ENCODE measurements at regions not wholly inside any gene's neighbourhood (a gene's known extent, or its start where the extent isn't known, plus 50 kb on each side); places are given as distances from the start of the nearest gene placed in this dataset.

DNA sequence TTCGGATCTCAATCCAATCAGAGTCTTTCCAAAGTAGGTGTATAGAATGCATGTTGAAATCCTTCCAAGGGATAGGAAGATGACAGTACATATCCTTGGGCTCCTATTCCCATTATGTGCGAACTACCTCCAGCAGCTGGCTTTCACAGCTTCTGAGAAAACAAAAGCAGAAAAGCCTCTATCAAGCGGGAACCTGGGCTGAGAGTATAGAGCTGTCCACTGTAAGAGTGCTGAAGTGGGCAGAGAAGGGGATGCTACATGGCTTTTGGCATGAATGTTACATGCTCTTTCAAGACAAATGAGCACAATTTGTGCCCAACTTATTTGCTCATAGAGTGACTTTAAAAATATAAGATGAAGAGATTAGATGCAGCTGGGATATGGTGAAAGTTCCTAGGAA, 993.5 kb downstream of the CDH8 start:
- no peaks in the 10 kb centered on the region for H4K20me1 ChIP-seq (ENCODE audit: control insufficient read depth, insufficient read depth)
- in situ Hi-C loops (cut with MboI) (no loop called here), intact Hi-C loops (cut with micrococcal nuclease; ENCODE audit: unreplicated experiment) (no loop called here)
- no peak overlapping the region for H3K9ac ChIP-seq (ENCODE audit: control insufficient read depth, insufficient read depth, low read length)
- H3K9me3 ChIP-seq (replicated peaks; ENCODE audit: control insufficient read depth, insufficient read depth, low read length): no peaks in the 10 kb centered on the region
- POLR2A ChIA-PET: no interaction called here
- no TSS peak for BruUV-seq (replicated peaks)
- H3K4me1 ChIP-seq (ENCODE audit: control insufficient read depth, insufficient read depth, low read length): no peaks in the 10 kb centered on the region
- TF ChIP-seq, protein P1, sequence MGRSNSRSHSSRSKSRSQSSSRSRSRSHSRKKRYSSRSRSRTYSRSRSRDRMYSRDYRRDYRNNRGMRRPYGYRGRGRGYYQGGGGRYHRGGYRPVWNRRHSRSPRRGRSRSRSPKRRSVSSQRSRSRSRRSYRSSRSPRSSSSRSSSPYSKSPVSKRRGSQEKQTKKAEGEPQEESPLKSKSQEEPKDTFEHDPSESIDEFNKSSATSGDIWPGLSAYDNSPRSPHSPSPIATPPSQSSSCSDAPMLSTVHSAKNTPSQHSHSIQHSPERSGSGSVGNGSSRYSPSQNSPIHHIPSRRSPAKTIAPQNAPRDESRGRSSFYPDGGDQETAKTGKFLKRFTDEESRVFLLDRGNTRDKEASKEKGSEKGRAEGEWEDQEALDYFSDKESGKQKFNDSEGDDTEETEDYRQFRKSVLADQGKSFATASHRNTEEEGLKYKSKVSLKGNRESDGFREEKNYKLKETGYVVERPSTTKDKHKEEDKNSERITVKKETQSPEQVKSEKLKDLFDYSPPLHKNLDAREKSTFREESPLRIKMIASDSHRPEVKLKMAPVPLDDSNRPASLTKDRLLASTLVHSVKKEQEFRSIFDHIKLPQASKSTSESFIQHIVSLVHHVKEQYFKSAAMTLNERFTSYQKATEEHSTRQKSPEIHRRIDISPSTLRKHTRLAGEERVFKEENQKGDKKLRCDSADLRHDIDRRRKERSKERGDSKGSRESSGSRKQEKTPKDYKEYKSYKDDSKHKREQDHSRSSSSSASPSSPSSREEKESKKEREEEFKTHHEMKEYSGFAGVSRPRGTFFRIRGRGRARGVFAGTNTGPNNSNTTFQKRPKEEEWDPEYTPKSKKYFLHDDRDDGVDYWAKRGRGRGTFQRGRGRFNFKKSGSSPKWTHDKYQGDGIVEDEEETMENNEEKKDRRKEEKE (IDR thresholded peaks at IDR 0.05): no peak
- TF ChIP-seq EP300 (IDR thresholded peaks at IDR 0.05; ENCODE audit: borderline replicate concordance in 1 of 2, control insufficient read depth in 1 of 2, low read depth in 2 of 2, low read length in 2 of 2) (no peak), STAT3 (IDR thresholded peaks at IDR 0.05; ENCODE audit: low read depth, low read length) (no peak), ZNF217 (IDR thresholded peaks at IDR 0.05) (no peak)
- TF ChIP-seq, protein P2, sequence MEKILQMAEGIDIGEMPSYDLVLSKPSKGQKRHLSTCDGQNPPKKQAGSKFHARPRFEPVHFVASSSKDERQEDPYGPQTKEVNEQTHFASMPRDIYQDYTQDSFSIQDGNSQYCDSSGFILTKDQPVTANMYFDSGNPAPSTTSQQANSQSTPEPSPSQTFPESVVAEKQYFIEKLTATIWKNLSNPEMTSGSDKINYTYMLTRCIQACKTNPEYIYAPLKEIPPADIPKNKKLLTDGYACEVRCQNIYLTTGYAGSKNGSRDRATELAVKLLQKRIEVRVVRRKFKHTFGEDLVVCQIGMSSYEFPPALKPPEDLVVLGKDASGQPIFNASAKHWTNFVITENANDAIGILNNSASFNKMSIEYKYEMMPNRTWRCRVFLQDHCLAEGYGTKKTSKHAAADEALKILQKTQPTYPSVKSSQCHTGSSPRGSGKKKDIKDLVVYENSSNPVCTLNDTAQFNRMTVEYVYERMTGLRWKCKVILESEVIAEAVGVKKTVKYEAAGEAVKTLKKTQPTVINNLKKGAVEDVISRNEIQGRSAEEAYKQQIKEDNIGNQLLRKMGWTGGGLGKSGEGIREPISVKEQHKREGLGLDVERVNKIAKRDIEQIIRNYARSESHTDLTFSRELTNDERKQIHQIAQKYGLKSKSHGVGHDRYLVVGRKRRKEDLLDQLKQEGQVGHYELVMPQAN (conservative IDR thresholded peaks at IDR 0.05): no peak
- TF ChIP-seq, protein P3, sequence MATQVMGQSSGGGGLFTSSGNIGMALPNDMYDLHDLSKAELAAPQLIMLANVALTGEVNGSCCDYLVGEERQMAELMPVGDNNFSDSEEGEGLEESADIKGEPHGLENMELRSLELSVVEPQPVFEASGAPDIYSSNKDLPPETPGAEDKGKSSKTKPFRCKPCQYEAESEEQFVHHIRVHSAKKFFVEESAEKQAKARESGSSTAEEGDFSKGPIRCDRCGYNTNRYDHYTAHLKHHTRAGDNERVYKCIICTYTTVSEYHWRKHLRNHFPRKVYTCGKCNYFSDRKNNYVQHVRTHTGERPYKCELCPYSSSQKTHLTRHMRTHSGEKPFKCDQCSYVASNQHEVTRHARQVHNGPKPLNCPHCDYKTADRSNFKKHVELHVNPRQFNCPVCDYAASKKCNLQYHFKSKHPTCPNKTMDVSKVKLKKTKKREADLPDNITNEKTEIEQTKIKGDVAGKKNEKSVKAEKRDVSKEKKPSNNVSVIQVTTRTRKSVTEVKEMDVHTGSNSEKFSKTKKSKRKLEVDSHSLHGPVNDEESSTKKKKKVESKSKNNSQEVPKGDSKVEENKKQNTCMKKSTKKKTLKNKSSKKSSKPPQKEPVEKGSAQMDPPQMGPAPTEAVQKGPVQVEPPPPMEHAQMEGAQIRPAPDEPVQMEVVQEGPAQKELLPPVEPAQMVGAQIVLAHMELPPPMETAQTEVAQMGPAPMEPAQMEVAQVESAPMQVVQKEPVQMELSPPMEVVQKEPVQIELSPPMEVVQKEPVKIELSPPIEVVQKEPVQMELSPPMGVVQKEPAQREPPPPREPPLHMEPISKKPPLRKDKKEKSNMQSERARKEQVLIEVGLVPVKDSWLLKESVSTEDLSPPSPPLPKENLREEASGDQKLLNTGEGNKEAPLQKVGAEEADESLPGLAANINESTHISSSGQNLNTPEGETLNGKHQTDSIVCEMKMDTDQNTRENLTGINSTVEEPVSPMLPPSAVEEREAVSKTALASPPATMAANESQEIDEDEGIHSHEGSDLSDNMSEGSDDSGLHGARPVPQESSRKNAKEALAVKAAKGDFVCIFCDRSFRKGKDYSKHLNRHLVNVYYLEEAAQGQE (IDR thresholded peaks at IDR 0.05; ENCODE audit: low read depth, low read length): peak; percentile 74
- FAIRE-seq: no peak
- WGBS (ENCODE audit: insufficient coverage, insufficient replicate concordance, low lambda C conversion rate, missing lambda C conversion rate): 2% methylated on average over 3 of the region's 3 CpGs
- RAD21 ChIA-PET (ENCODE audit: unreplicated experiment): no interaction called here
- H3K27me3 ChIP-seq (replicated peaks in 1 of 2; ENCODE audit: control insufficient read depth in 2 of 2, insufficient read depth in 2 of 2, low read length in 1 of 2): no peaks in the 10 kb centered on the region
- H3K4me2 ChIP-seq (ENCODE audit: control insufficient read depth, insufficient read depth): no peak overlapping the region
- DNase-seq (ENCODE audit: low read depth, low spot score): no peak
- H2AFZ ChIP-seq (ENCODE audit: control insufficient read depth, low read depth, low read length): no peak overlapping the region
- H3K79me2 ChIP-seq (ENCODE audit: control insufficient read depth, insufficient read depth, low read length): no peaks in the 10 kb centered on the region
- no peaks in the 10 kb centered on the region for H3K36me3 ChIP-seq (ENCODE audit: control insufficient read depth in 2 of 2, insufficient read depth in 2 of 2, low read length in 1 of 2)
- no peak for ATAC-seq
- H3K27ac ChIP-seq (ENCODE audit: control insufficient read depth, insufficient read depth): no peak overlapping the region
- SMC1A ChIA-PET (ENCODE audit: uncharacterized antibody, unreplicated experiment): no interaction called here
- CTCF ChIA-PET: no interaction called here
- H3K4me3 ChIP-seq: no peak overlapping the region
